Kidney capillary endothelial cell (primary cell): ENCODE measurements at regions not wholly inside any gene's neighbourhood (a gene's known extent, or its start where the extent isn't known, plus 50 kb on each side); places are given as distances from the start of the nearest gene placed in this dataset.
A peak's percentile ranks its signal among the peaks of the same experiment; 100 is the strongest.
"Not testable (repeated sequence)": the region's sequence is repeated elsewhere in the genome, so short reads cannot be mapped to it uniquely, and the experiment has no call there.

Experiments
- DNase-seq: peaks from one replicate; pipeline ENCODE4 v3.0.0-alpha.2; 2018; ENCODE audit warnings: low spot score

- peak; percentile 88 for DNase-seq
Observed at GRCh38 chr12:28023156-28023887, 50.8 kb upstream of the PTHLH start.

GRCh38 chr12:28024231-28024995 is 51.9 kb upstream of the PTHLH start:
- no peak for DNase-seq

GRCh38 chr12:28025821-28026505 is 53.4 kb upstream of the PTHLH start:
- no peak for DNase-seq

- DNase-seq, result no peak
Observed at GRCh38 chr12:28026701-28027100, 54.2 kb upstream of the PTHLH start.

GRCh38 chr12:28027328-28027727 is 54.8 kb upstream of the PTHLH start:
- no peak for DNase-seq

- no peak for DNase-seq
Observed at GRCh38 chr12:28027947-28028724, 55.6 kb upstream of the PTHLH start.

- DNase-seq, result no peak
Observed at GRCh38 chr12:28032811-28033537, 60.4 kb upstream of the PTHLH start.

- no peak for DNase-seq
Observed at GRCh38 chr12:28033538-28033915, 61.0 kb upstream of the PTHLH start.

- no peak for DNase-seq
Observed at GRCh38 chr12:28034271-28034670, 61.7 kb upstream of the PTHLH start.

GRCh38 chr12:28035500-28035899 is 63.0 kb upstream of the PTHLH start:
- peak; percentile 60 for DNase-seq

- DNase-seq, result no peak
Observed at GRCh38 chr12:28036940-28037339, 64.4 kb upstream of the PTHLH start.

- DNase-seq, result no peak
Observed at GRCh38 chr12:28040246-28040645, 67.7 kb upstream of the PTHLH start.

- not testable (repeated sequence) for DNase-seq
Observed at GRCh38 chr12:28046600-28046999, 74.1 kb upstream of the PTHLH start.

GRCh38 chr12:28050606-28051005 is 78.1 kb upstream of the PTHLH start:
- DNase-seq, result no peak

- DNase-seq, result no peak
Observed at GRCh38 chr12:28051516-28052354, 79.2 kb upstream of the PTHLH start.

- DNase-seq, result no peak
Observed at GRCh38 chr12:28053564-28053963, 81.0 kb upstream of the PTHLH start.

GRCh38 chr12:28054583-28054982 is 82.0 kb upstream of the PTHLH start:
- DNase-seq, result no peak

- DNase-seq, result no peak
Observed at GRCh38 chr12:28057856-28058615, 85.5 kb upstream of the PTHLH start.

GRCh38 chr12:28059220-28059619 is 86.7 kb upstream of the PTHLH start:
- DNase-seq, result no peak

- DNase-seq, result no peak
Observed at GRCh38 chr12:28059668-28060067, 87.1 kb upstream of the PTHLH start.
